GM12892 (cell line): ENCODE measurements at regions not wholly inside any gene's neighbourhood (a gene's known extent, or its start where the extent isn't known, plus 50 kb on each side); places are given as distances from the start of the nearest gene placed in this dataset.

Source experiments
- DNase-seq: peaks from one replicate; pipeline ENCODE4 v3.0.0; 2011; ENCODE audit not compliant: insufficient read length
- FAIRE-seq: peaks from 2 replicates; lab custom pipeline; 2011; peaks lifted over from hg19 to GRCh38; lab: Jason Lieb, UNC
- POLR2A ChIP-seq: IDR thresholded peaks from 2 replicates; pipeline ENCODE4 v1.6.1; 2011; ENCODE audit warnings: low read depth, low read length, control low read depth
- POLR2AphosphoS5 ChIP-seq: IDR thresholded peaks from 2 replicates; pipeline ENCODE4 v1.6.1; 2011; ENCODE audit warnings: low read depth, low read length, control low read depth
- TAF1 ChIP-seq: IDR thresholded peaks from 2 replicates; pipeline ENCODE4 v1.6.1; 2011; ENCODE audit warnings: low read depth, mild to moderate bottlenecking, control low read depth, low read length, borderline replicate concordance

- TF ChIP-seq TAF1 (no peak), POLR2AphosphoS5 (no peak), POLR2A (no peak)
- FAIRE-seq (no peak), DNase-seq (no peak)
Measured at GRCh38 chr15:70428211-70428822, 330.6 kb upstream of the TLE3 start.

GRCh38 chr15:70427167-70428120 lies 329.7 kb upstream of the TLE3 start:
- no peak for DNase-seq
- TF ChIP-seq POLR2AphosphoS5, result no peak
- TF ChIP-seq POLR2A, result no peak
- TF ChIP-seq TAF1, result no peak
- no peak for FAIRE-seq

GRCh38 chr15:70426096-70426821 lies 328.5 kb upstream of the TLE3 start:
- no peak for TF ChIP-seq TAF1
- no peak for TF ChIP-seq POLR2AphosphoS5
- TF ChIP-seq POLR2A, result no peak
- DNase-seq (no peak), FAIRE-seq (no peak)

DNA sequence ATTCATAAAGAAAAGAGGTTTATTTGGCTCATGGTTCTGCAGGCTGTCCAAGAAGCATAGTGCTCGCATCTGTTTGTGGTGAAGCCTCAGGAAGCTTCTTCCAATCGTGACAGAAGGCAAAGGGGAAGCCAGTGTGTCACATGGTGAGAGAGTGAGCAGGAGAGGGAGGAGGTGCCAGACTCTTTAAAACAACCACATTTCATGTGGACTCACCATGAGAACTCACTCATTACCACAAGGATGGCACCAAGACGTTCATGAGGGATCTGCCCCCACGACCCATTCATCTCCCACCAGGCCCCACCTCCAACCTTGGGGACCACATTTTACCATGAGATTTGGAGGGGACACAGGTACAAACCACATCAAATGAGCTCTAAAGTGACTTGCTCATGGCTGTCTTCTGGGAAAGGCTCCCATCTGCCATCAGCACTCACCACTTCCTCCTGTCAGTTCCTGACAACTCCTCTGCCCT lies 327.3 kb upstream of the TLE3 start:
- DNase-seq (no peak), FAIRE-seq (no peak)
- TF ChIP-seq POLR2AphosphoS5 (no peak), TAF1 (no peak), POLR2A (no peak)

DNA sequence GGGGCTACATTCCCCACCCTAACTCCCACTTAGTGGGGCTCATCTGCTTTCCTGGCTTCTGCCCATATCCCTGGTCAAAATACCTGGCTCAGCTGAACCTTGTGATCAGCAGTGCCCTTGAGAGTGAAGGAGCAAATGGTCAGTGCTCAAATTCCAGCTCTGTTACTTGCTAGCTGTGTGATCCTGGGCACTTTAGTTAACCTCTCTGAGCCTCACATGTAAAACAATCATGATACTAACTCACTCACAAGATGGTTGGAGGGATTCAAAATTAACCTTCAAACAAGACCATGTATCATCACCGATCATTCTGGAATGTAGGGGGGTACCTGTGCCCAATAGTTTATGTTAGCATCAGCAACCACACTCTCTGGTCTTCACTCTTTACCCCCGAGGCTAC lies 325.6 kb upstream of the TLE3 start:
- no peak for DNase-seq
- TF ChIP-seq POLR2AphosphoS5 (no peak), TAF1 (no peak), POLR2A (no peak)
- no peak for FAIRE-seq

DNA sequence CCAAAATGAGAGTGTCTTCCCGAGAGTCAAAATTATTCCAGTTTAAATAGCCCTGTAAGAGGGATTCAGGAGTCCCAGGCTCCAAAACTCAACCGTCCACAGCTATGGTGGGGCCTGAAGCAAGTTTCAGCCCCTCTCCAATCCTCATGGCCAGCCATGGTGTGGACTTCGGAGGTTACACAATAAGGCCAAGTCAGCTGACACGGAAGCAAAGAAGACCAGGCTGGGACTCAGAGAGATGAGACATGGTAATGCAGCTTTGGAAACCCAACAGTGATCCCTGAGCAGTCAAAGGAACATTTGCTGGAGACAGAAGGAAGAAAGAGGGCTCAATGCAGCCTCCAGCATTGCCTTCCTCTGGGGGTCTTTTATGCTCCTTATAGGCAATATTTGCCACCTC lies 324.6 kb upstream of the TLE3 start:
- FAIRE-seq (no peak), DNase-seq (no peak)
- no peak for TF ChIP-seq POLR2AphosphoS5
- no peak for TF ChIP-seq TAF1
- TF ChIP-seq POLR2A, result no peak

- DNase-seq (no peak), FAIRE-seq (no peak)
- TF ChIP-seq TAF1 (no peak), POLR2A (no peak), POLR2AphosphoS5 (no peak)
Measured at GRCh38 chr15:70420948-70421482, 323.3 kb upstream of the TLE3 start.

DNA sequence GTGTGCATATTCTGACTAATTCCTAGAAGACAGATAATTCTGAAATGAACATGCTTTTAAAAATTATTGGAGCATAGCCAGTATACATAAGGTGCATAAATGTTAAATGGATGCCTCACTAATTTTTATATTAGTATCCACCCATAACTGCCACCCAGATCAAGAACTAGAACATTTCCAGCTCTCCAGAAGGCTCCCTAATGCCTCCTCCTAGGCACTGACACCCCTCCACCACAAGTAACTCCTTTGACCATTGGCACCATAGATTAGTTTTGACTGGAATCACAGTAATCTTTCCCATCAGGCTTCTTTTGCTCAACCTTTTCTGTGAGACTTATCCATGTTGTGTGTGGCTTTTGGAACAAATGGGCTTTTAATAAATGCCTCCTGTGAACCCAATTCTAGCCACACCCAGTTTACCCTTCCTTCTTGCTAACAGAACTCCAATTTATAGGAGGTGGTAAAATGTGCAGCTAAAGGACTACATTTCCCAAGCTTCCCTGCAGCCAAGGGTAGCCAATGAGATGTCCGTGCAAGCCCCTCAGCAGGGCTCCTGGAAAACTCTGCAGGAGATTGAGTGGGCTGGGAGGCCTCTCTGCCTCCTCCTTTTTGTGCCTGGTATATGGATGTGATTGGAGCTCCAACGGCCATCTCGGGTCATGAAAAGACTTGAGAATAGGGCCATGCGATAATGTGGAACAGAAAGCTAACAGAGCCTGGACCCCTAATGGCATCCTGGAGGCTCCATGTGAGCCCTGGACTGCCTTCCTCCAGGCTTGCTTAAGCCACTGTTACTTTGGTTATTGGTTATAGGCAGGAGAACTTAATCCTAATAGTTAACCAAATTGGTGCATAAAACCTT lies 322.6 kb upstream of the TLE3 start:
- TF ChIP-seq POLR2AphosphoS5, result no peak
- TF ChIP-seq POLR2A, result no peak
- no peak for TF ChIP-seq TAF1
- DNase-seq (no peak), FAIRE-seq (no peak)

GRCh38 chr15:70418943-70419342 lies 321.2 kb upstream of the TLE3 start:
- TF ChIP-seq POLR2AphosphoS5 (no peak), TAF1 (no peak), POLR2A (no peak)
- FAIRE-seq, result no peak

GRCh38 chr15:70417535-70417934 lies 319.8 kb upstream of the TLE3 start:
- DNase-seq (no peak), FAIRE-seq (no peak)
- TF ChIP-seq TAF1 (no peak), POLR2AphosphoS5 (no peak), POLR2A (no peak)

More at GRCh38 chr15:70418943-70419342, 321.2 kb upstream of the TLE3 start:
- DNase-seq, result no peak

DNA sequence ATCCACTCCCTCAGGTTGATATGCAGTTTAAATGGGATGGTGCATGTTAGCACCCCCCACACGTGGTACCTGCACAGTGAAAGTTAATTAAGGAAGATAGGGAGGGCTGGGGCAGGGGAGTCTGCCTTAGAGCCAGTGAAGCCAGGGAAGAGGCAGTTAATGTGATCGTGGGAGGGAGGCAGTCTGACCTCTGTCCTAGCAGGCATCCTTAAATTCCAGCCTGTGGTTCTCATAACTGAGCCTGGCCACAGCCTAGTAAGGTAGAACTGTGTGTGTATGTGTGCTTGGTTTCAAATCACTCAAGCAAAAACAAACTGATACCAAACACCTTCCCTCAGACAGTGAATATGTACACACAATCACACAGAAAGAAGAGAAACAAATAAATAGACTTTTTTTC lies 319.1 kb upstream of the TLE3 start:
- FAIRE-seq (no peak), DNase-seq (no peak)
- TF ChIP-seq POLR2A, result no peak
- no peak for TF ChIP-seq POLR2AphosphoS5
- no peak for TF ChIP-seq TAF1
